ENCODE measurements at regions not wholly inside any gene's neighbourhood (a gene's known extent, or its start where the extent isn't known, plus 50 kb on each side); places are given as distances from the start of the nearest gene placed in this dataset.

- Histone ChIP-seq H3F3A (ENCODE audit: control insufficient read depth, insufficient read depth) (no peaks in the 10 kb centered on the region), H3K4me1 (ENCODE audit: control insufficient read depth, low read length) (no peaks in the 10 kb centered on the region), H3K4me3 (ENCODE audit: low read length) (no peak overlapping the region), H3K36me3 (ENCODE audit: control insufficient read depth, low read length) (no peaks in the 10 kb centered on the region), H3K79me2 (ENCODE audit: control insufficient read depth, low read length) (no peaks in the 10 kb centered on the region), H3K27me3 (ENCODE audit: control insufficient read depth, low read length) (no peaks in the 10 kb centered on the region), H3K27ac (ENCODE audit: low read depth, low read length) (no peak overlapping the region), H4K20me1 (ENCODE audit: control insufficient read depth, insufficient read depth, low read depth, low read length) (no peaks in the 10 kb centered on the region), H3K4me2 (ENCODE audit: low read length) (no peak overlapping the region), H3K9me3 (ENCODE audit: control insufficient read depth, insufficient read depth, low read length) (peaks cover 29% of the 10 kb centered on the region; the same call in 1 of the 2 replicates), H3K9me2 (replicated peaks; ENCODE audit: control insufficient read depth, low read length) (no peaks in the 10 kb centered on the region)
- TF ChIP-seq CTCF (IDR thresholded peaks at IDR 0.05; ENCODE audit: low read depth, low read length, poor library complexity, severe bottlenecking), result no peak
- no peak for TF ChIP-seq EZH2phosphoT487 (IDR thresholded peaks at IDR 0.05; ENCODE audit: borderline replicate concordance, low read length)
Measured at GRCh38 chr22:48600681-48601080, 1227.0 kb downstream of the BRD1 start.

- TF ChIP-seq EZH2phosphoT487 (IDR thresholded peaks at IDR 0.05; ENCODE audit: borderline replicate concordance, low read length) (no peak), CTCF (IDR thresholded peaks at IDR 0.05; ENCODE audit: low read depth, low read length, poor library complexity, severe bottlenecking) (no peak)
- no peaks in the 10 kb centered on the region for H4K20me1 ChIP-seq (ENCODE audit: control insufficient read depth, insufficient read depth, low read depth, low read length)
- no peak overlapping the region for H3K27ac ChIP-seq (ENCODE audit: low read depth, low read length)
- H3K27me3 ChIP-seq (ENCODE audit: control insufficient read depth, low read length), result no peaks in the 10 kb centered on the region
- no peaks in the 10 kb centered on the region for H3K36me3 ChIP-seq (ENCODE audit: control insufficient read depth, low read length)
- no peaks in the 10 kb centered on the region for H3K9me2 ChIP-seq (replicated peaks; ENCODE audit: control insufficient read depth, low read length)
- H3K9me3 ChIP-seq (ENCODE audit: control insufficient read depth, insufficient read depth, low read length), result peaks cover 25% of the 10 kb centered on the region; the same call in 1 of the 2 replicates
- no peak overlapping the region for H3K4me2 ChIP-seq (ENCODE audit: low read length)
- H3K79me2 ChIP-seq (ENCODE audit: control insufficient read depth, low read length), result no peaks in the 10 kb centered on the region
- H3K4me1 ChIP-seq (ENCODE audit: control insufficient read depth, low read length), result no peaks in the 10 kb centered on the region
- no peak overlapping the region for H3K4me3 ChIP-seq (ENCODE audit: low read length)
- H3F3A ChIP-seq (ENCODE audit: control insufficient read depth, insufficient read depth), result no peaks in the 10 kb centered on the region
Measured at GRCh38 chr22:48600171-48600570, 1227.5 kb downstream of the BRD1 start.

GRCh38 chr22:48599346-48599745 is 1228.3 kb downstream of the BRD1 start:
- H3K27me3 ChIP-seq (ENCODE audit: control insufficient read depth, low read length), result no peaks in the 10 kb centered on the region
- TF ChIP-seq CTCF (IDR thresholded peaks at IDR 0.05; ENCODE audit: low read depth, low read length, poor library complexity, severe bottlenecking) (no peak), EZH2phosphoT487 (IDR thresholded peaks at IDR 0.05; ENCODE audit: borderline replicate concordance, low read length) (no peak)
- H3F3A ChIP-seq (ENCODE audit: control insufficient read depth, insufficient read depth), result no peaks in the 10 kb centered on the region
- no peaks in the 10 kb centered on the region for H4K20me1 ChIP-seq (ENCODE audit: control insufficient read depth, insufficient read depth, low read depth, low read length)
- H3K9me2 ChIP-seq (replicated peaks; ENCODE audit: control insufficient read depth, low read length), result no peaks in the 10 kb centered on the region
- no peak overlapping the region for H3K4me2 ChIP-seq (ENCODE audit: low read length)
- no peaks in the 10 kb centered on the region for H3K79me2 ChIP-seq (ENCODE audit: control insufficient read depth, low read length)
- H3K36me3 ChIP-seq (ENCODE audit: control insufficient read depth, low read length), result no peaks in the 10 kb centered on the region
- peaks cover 17% of the 10 kb centered on the region; the same call in 1 of the 2 replicates for H3K9me3 ChIP-seq (ENCODE audit: control insufficient read depth, insufficient read depth, low read length)
- no peak overlapping the region for H3K27ac ChIP-seq (ENCODE audit: low read depth, low read length)
- no peaks in the 10 kb centered on the region for H3K4me1 ChIP-seq (ENCODE audit: control insufficient read depth, low read length)
- no peak overlapping the region for H3K4me3 ChIP-seq (ENCODE audit: low read length)
